ENCODE measurements at regions not wholly inside any gene's neighbourhood (a gene's known extent, or its start where the extent isn't known, plus 50 kb on each side); places are given as distances from the start of the nearest gene placed in this dataset.
"Not testable (repeated sequence)": the region's sequence is repeated elsewhere in the genome, so short reads cannot be mapped to it uniquely, and the experiment has no call there.

DNA sequence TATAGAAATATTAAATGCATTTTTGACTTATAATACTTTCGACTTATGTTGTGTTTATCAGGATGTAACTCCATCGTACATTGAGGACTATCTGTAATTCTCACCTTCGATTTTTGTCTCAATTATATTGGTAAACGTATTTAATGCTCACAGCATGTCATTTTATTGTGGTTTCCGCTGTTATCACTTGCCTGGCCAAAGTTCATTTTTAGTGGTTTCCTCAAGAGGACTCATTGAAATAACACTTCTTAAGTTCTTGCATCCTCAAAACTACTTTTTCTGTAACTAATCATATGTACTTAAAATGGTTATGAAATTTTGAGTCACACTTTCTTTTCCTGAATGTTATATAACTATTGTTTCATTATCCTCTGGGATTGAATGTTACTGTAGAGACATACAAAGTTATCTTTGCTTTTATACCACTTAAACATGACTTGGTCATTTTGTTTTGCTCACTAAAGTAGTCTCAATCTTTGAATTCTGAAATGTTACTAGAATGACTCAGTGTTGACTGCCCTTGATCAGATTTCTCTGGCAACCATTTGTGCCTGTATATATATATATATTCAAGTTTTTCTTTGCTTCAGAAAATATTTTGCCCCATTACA lies 289.6 kb upstream of the PROX1 start:
- H3K4me3 ChIP-seq (ENCODE audit: low read depth, poor library complexity, severe bottlenecking), result no peak overlapping the region
- TF ChIP-seq, protein P1, sequence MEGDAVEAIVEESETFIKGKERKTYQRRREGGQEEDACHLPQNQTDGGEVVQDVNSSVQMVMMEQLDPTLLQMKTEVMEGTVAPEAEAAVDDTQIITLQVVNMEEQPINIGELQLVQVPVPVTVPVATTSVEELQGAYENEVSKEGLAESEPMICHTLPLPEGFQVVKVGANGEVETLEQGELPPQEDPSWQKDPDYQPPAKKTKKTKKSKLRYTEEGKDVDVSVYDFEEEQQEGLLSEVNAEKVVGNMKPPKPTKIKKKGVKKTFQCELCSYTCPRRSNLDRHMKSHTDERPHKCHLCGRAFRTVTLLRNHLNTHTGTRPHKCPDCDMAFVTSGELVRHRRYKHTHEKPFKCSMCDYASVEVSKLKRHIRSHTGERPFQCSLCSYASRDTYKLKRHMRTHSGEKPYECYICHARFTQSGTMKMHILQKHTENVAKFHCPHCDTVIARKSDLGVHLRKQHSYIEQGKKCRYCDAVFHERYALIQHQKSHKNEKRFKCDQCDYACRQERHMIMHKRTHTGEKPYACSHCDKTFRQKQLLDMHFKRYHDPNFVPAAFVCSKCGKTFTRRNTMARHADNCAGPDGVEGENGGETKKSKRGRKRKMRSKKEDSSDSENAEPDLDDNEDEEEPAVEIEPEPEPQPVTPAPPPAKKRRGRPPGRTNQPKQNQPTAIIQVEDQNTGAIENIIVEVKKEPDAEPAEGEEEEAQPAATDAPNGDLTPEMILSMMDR (IDR thresholded peaks at IDR 0.05), result no peak
- TF ChIP-seq POLR2A (IDR thresholded peaks at IDR 0.05), result no peak
- no peak for DNase-seq (ENCODE audit: low spot score in 2 of 2)
- intact Hi-C loops (cut with DNase I; ENCODE audit: low total_unique reads), result no loop called here
- WGBS, 2 donors, result 85 to 88% methylated on average over 5 of the region's 5 CpGs

DNA sequence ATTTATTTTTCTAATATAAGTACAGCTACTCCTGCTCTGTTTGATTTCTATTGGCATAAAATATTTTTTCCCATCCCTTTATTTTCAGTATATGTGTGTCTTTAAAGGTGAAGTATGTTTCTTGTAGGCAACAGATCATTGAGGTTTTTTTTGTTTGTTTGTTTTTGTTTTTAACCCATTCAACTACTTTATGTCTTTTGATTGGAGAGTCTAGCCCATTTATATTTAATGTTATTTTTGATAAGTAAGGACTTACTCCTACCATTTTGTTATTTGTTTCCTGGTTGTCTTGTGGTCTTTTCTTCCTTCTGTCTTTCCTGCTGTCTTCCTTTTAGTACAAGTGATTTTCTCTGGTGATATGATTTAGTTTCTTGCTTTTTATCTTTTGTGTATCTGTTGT lies 285.1 kb upstream of the PROX1 start:
- TF ChIP-seq POLR2A (IDR thresholded peaks at IDR 0.05), result no peak
- TF ChIP-seq, protein P1 (IDR thresholded peaks at IDR 0.05), result no peak
- intact Hi-C loops (cut with DNase I; ENCODE audit: low total_unique reads), result no loop called here
- DNase-seq (ENCODE audit: low spot score in 2 of 2), result no peak
- no peak overlapping the region for H3K4me3 ChIP-seq (ENCODE audit: low read depth, poor library complexity, severe bottlenecking)

DNA sequence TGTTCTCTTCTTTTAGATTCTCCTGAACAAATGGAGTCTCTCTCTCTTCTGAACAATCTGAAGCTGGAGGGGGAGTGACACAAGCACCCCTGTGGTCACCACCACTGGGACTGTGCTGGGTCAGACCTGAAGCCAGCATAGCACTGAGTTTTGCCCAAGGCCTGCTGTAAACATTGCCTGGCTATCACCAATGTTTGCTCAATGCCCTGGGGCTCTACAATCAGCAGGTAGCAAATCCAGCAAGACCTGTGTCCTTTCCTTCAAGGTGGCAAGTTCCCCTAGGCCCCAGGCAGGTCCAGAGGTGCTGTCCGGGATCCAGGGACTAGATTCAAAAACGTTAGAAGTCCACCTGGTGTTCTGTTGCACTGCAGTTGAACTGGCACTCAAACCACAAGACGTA lies 282.8 kb upstream of the PROX1 start:
- intact Hi-C loops (cut with DNase I; ENCODE audit: low total_unique reads), result no loop called here
- 76 to 78% methylated on average over 3 of the region's 3 CpGs for WGBS, 2 donors
- no peak for DNase-seq (ENCODE audit: low spot score in 2 of 2)
- no peak for TF ChIP-seq POLR2A (IDR thresholded peaks at IDR 0.05)
- TF ChIP-seq, protein P1 (IDR thresholded peaks at IDR 0.05), result no peak
- H3K4me3 ChIP-seq (ENCODE audit: low read depth, poor library complexity, severe bottlenecking), result no peak overlapping the region

DNA sequence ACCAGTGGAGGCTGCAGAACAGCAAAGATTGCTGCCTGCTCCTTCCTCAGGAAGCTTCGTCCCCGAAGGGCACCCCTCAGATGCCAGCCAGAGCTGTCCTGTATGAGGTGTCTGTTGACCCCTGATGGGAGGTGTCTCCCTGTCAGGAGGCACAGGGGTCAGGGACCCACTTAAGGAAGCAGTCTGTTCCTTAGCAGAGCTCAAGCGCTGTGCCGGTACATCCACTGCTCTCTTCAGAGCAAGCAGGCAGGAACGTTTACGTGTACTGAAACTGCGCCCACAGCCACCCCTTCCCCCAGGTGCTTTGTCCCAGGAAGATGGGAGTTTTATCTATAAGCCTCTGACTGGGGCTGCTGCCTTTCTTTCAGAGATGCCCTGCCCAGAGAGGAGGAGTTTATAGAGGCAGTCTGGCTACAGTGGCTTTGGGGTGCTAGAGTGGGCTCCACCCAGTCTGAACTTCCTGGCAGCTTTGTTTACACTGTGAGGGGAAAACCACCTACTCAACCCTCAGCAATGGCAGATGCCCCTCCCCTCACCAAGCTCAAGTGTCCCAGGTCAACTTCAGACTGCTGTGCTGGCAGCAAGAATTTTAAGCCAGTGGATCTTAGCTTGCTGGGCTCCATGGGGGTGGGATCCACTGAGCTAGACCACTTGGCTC lies 275.8 kb upstream of the PROX1 start:
- WGBS, 2 donors, result 75 to 92% methylated on average over 6 to 7 of the region's 7 CpGs
- DNase-seq (ENCODE audit: low spot score in 2 of 2); intact Hi-C loops (cut with DNase I; ENCODE audit: low total_unique reads); H3K4me3 ChIP-seq (ENCODE audit: low read depth, poor library complexity, severe bottlenecking): not testable (repeated sequence)

DNA sequence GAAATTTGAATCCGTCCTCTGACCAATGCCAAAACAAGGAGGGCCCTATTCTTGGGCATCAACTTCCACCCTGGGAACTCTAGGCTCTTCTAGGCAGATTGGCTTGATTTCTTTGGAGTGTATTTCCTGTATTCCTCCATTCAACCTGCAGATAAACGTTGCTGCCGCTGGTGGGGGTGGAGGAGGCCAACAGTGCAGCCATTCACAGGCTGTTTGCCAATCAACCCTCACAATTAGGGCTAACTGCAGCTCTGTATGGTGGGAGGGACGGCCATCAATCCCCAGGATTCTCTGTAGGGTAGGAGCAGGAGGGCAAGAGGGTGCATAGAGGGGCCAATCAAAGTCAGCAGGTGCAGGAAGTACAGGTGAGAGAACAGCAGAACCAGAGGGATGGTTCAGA lies 273.1 kb upstream of the PROX1 start:
- TF ChIP-seq POLR2A (IDR thresholded peaks at IDR 0.05), result no peak
- TF ChIP-seq, protein P1 (IDR thresholded peaks at IDR 0.05), result no peak
- intact Hi-C loops (cut with DNase I; ENCODE audit: low total_unique reads), result no loop called here
- WGBS, 2 donors, result 44 to 50% methylated on average over 4 of the region's 4 CpGs
- no peak for DNase-seq (ENCODE audit: low spot score in 2 of 2)
- no peak overlapping the region for H3K4me3 ChIP-seq (ENCODE audit: low read depth, poor library complexity, severe bottlenecking)

DNA sequence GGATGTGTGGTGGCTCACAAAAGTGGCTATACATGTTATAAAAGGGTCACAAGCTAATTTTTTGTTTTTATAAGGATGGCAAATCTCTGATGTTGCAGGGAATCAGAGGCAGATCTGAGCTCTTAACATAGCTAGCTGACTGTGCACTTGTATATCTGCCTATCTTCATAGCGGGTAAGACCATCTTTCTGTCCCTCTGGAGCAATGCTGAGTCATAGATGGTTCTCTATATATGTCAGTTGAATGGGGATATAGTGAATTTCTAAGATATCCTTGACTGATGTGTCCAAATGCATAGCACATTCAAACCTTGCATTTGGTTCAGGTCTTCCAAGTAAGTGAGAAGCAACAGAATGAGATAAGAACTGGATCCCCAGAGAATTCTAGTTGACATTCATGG lies 272.6 kb upstream of the PROX1 start:
- no peak overlapping the region for H3K4me3 ChIP-seq (ENCODE audit: low read depth, poor library complexity, severe bottlenecking)
- 68 to 85% methylated on average over 1 of the region's 1 CpG for WGBS, 2 donors
- intact Hi-C loops (cut with DNase I; ENCODE audit: low total_unique reads), result no loop called here
- DNase-seq (ENCODE audit: low spot score in 2 of 2), result no peak
- no peak for TF ChIP-seq POLR2A (IDR thresholded peaks at IDR 0.05)
- TF ChIP-seq, protein P1 (IDR thresholded peaks at IDR 0.05), result no peak

All from lower leg skin (tissue), 4 donors.